ENCODE measurements at regions not wholly inside any gene's neighbourhood (a gene's known extent, or its start where the extent isn't known, plus 50 kb on each side); places are given as distances from the start of the nearest gene placed in this dataset.

DNA sequence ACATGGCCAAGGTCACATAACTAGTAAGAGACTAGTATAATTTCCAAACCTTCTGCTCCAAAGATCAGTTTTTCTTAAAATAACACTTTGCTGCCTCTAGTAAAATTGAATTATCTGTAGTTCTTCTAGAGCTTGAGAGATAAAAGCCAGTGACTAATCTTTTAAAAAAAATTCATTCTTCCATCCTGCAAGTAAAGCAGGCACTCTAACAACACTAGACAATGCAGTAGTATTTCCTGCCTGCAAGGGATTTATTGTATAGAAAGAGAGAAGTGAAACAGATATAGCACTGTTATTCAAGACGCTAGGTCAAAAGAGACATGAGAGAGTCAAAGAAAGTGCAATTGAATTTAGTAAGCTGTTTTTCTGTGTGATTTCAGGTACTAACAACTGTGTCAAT lies 159.5 kb upstream of the TBC1D5 start:
- TF ChIP-seq, protein P1, sequence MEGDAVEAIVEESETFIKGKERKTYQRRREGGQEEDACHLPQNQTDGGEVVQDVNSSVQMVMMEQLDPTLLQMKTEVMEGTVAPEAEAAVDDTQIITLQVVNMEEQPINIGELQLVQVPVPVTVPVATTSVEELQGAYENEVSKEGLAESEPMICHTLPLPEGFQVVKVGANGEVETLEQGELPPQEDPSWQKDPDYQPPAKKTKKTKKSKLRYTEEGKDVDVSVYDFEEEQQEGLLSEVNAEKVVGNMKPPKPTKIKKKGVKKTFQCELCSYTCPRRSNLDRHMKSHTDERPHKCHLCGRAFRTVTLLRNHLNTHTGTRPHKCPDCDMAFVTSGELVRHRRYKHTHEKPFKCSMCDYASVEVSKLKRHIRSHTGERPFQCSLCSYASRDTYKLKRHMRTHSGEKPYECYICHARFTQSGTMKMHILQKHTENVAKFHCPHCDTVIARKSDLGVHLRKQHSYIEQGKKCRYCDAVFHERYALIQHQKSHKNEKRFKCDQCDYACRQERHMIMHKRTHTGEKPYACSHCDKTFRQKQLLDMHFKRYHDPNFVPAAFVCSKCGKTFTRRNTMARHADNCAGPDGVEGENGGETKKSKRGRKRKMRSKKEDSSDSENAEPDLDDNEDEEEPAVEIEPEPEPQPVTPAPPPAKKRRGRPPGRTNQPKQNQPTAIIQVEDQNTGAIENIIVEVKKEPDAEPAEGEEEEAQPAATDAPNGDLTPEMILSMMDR (IDR thresholded peaks at IDR 0.05): no peak
- Mint-ChIP-seq H3K27ac (ENCODE audit: unreplicated experiment) (no peak overlapping the region), H3K27me3 (ENCODE audit: unreplicated experiment) (no peaks in the 10 kb centered on the region), H3K4me3 (ENCODE audit: unreplicated experiment) (no peak overlapping the region), H3K4me1 (ENCODE audit: unreplicated experiment) (peaks cover 7% of the 10 kb centered on the region), H3K36me3 (ENCODE audit: unreplicated experiment) (peaks cover 3% of the 10 kb centered on the region), H3K9me3 (ENCODE audit: unreplicated experiment) (no peaks in the 10 kb centered on the region)
- DNase-seq (ENCODE audit: extremely low spot score, unreplicated experiment): no peak

DNA sequence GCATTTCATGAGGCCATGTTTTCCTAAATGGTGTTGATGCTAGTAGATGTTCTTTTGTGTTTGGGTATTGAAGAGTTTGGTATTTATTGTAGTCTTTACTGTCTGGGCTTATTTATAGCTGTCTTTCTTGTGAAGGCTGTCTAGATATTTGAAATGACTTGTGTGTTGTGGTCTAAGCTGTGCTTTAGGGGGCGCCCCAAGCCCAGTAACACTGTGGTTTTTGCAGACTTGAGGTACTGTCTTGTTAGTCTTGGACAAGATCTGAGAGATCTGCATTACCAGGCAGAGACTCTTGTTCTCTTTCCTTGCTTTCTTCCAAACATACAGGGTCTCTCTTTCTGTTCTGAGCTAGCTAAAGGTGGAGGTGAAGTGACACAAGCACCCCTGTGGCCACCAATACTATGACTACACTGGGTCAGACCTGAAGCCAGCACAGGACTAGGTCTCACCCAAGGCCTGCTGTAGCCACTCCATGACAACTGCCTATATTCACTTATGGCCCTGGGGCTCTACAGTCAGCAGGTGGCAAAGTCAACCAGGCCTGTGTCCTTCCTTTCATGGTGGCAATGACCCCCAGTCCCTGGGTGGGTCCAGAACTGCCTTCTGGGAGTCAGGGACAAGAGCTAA lies 152.1 kb upstream of the TBC1D5 start:
- DNase-seq (ENCODE audit: extremely low spot score, unreplicated experiment): no peak
- H3K4me3 Mint-ChIP-seq (ENCODE audit: unreplicated experiment): no peak overlapping the region

DNA sequence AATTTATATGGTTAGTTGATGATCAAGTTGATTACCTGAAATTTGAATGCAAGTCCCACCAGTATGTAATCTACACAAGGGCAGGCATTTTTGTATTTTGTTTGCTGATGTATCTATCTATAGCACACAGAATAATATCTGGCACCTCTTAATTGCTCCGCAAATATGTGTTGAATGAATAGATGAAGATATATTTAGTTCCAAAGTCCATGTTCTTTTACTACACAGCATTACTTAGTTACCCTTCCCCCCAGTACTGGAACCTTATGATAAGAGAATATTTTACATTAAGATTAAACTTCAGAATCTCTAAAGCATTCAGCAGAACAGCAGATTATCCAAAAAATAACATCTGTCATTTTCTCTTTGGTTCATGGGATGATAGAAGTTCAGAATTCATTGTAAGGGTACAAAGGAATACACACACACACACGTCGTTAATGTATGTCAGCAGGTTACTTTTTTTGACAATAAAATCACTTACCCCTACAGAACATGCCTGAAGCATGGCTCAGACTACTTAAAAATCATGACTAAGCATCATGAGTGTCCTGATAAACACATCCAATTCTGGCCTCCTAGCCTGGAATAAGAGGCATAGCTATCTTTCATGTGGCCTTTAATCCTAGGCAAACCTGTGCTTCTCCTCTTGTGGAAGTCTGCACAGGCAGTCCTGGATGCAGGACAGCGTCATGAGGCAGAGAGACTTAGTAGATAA lies 148.9 kb upstream of the TBC1D5 start:
- no peak overlapping the region for H3K4me3 Mint-ChIP-seq (ENCODE audit: unreplicated experiment)
- no peak for DNase-seq (ENCODE audit: extremely low spot score, unreplicated experiment)
- H3K4me1 Mint-ChIP-seq (ENCODE audit: unreplicated experiment): peaks cover 2% of the 10 kb centered on the region
- TF ChIP-seq, protein P1 (IDR thresholded peaks at IDR 0.05): no peak
- H3K27me3 Mint-ChIP-seq (ENCODE audit: unreplicated experiment): no peaks in the 10 kb centered on the region
- no peaks in the 10 kb centered on the region for H3K36me3 Mint-ChIP-seq (ENCODE audit: unreplicated experiment)
- H3K9me3 Mint-ChIP-seq (ENCODE audit: unreplicated experiment): no peaks in the 10 kb centered on the region
- no peak overlapping the region for H3K27ac Mint-ChIP-seq (ENCODE audit: unreplicated experiment)

More for the DNA sequence above, 152.1 kb upstream of the TBC1D5 start:
- Mint-ChIP-seq H3K27me3 (ENCODE audit: unreplicated experiment) (no peaks in the 10 kb centered on the region), H3K27ac (ENCODE audit: unreplicated experiment) (no peak overlapping the region), H3K4me1 (ENCODE audit: unreplicated experiment) (peaks cover 4% of the 10 kb centered on the region), H3K9me3 (ENCODE audit: unreplicated experiment) (no peaks in the 10 kb centered on the region), H3K36me3 (ENCODE audit: unreplicated experiment) (no peaks in the 10 kb centered on the region)
- TF ChIP-seq, protein P1 (IDR thresholded peaks at IDR 0.05): peak; percentile 54

DNA sequence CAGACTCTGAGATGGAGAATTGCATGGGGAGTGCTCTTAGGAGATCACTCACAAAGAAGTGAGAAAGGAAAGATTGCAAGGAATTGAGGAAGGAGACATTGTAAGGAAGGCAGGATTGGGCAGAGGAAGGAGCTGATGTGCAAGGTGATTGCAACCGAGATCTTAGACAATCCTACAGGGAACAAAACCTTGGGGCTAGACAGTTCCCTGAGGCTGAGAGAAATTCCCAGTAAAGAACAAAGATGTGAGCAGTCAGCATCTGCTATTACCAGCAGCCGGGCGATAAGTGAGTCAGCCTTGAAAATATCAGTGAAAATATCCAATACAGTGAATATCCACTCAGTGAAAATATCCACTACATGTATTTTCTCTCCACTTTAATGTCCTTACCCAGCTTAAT lies 143.6 kb upstream of the TBC1D5 start:
- DNase-seq (ENCODE audit: extremely low spot score, unreplicated experiment): no peak
- H3K4me1 Mint-ChIP-seq (ENCODE audit: unreplicated experiment): no peaks in the 10 kb centered on the region
- TF ChIP-seq, protein P1 (IDR thresholded peaks at IDR 0.05): no peak
- no peaks in the 10 kb centered on the region for H3K9me3 Mint-ChIP-seq (ENCODE audit: unreplicated experiment)
- H3K4me3 Mint-ChIP-seq (ENCODE audit: unreplicated experiment): no peak overlapping the region
- no peak overlapping the region for H3K27ac Mint-ChIP-seq (ENCODE audit: unreplicated experiment)
- H3K27me3 Mint-ChIP-seq (ENCODE audit: unreplicated experiment): no peaks in the 10 kb centered on the region
- H3K36me3 Mint-ChIP-seq (ENCODE audit: unreplicated experiment): no peaks in the 10 kb centered on the region

DNA sequence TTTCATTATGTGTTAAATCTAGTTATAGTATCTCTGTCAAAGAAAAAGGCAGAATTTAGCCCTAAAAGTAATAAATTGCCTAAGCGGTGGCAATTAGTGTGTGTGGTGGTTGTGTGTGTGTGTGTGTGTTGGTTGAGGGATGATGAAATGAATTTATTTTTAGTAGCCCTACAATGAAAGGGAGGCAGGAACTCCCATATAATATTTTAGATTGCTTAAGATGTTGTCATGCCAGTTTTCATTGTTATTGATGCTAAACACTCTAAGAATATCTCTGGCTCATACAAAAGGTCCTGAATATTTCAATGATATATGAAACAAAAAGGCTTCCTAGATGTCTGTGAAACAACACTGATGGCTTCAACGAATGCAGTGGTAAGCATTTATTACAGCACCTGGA lies 140.6 kb upstream of the TBC1D5 start:
- H3K4me3 Mint-ChIP-seq (ENCODE audit: unreplicated experiment): no peak overlapping the region
- TF ChIP-seq, protein P1 (IDR thresholded peaks at IDR 0.05): no peak
- DNase-seq (ENCODE audit: extremely low spot score, unreplicated experiment): no peak
- no peaks in the 10 kb centered on the region for H3K27me3 Mint-ChIP-seq (ENCODE audit: unreplicated experiment)
- no peaks in the 10 kb centered on the region for H3K36me3 Mint-ChIP-seq (ENCODE audit: unreplicated experiment)
- no peaks in the 10 kb centered on the region for H3K9me3 Mint-ChIP-seq (ENCODE audit: unreplicated experiment)
- H3K27ac Mint-ChIP-seq (ENCODE audit: unreplicated experiment): no peak overlapping the region
- H3K4me1 Mint-ChIP-seq (ENCODE audit: unreplicated experiment): no peaks in the 10 kb centered on the region
